IMR-90 (cell line): ENCODE measurements at regions not wholly inside any gene's neighbourhood (a gene's known extent, or its start where the extent isn't known, plus 50 kb on each side); places are given as distances from the start of the nearest gene placed in this dataset.

Experiments
- ATAC-seq: fragments of 200-7000 bp; cut with Tn5 transposase; 2 replicates; pipeline ENCODE4 v1.9.1; 2020; ENCODE audit warnings: low read depth, mild to moderate bottlenecking, moderate library complexity
- BruUV-seq: library from RNA; stranded (reverse); fragments of 400-500 nt; replicated peaks from 2 replicates; lab custom pipeline; 2021; lab: Mats Ljungman, UMichigan
- CTCF ChIA-PET: fragments of 300-600 bp; formaldehyde crosslinking; extraction: SDS; loops from one replicate; lab custom pipeline; 2021; ENCODE audit warnings: antibody characterized with exemption; lab: Yijun Ruan, JAX
- POLR2A ChIA-PET: fragments of 300-600 bp; sonication (Branson Sonifier 250); formaldehyde crosslinking; loops from one replicate; lab custom pipeline; 2022; ENCODE audit warnings: antibody characterized with exemption; ENCODE audit not compliant: unreplicated experiment; lab: Charles Lee
- DNase-seq: peaks from one replicate; pipeline ENCODE4 v3.0.0; 2013
- H2AFZ ChIP-seq: replicated peaks from 2 replicates; pipeline ENCODE3; 2013; ENCODE audit warnings: low read length, mild to moderate bottlenecking; ENCODE audit not compliant: poor library complexity
- H2AK5ac ChIP-seq: 2 replicates; pipeline ENCODE4 v1.6.1; 2013; ENCODE audit warnings: low read depth, low read length, inconsistent platforms
- H2AK9ac ChIP-seq: replicated peaks from 2 replicates; pipeline ENCODE3; 2013; ENCODE audit warnings: mild to moderate bottlenecking, low read depth, low read length, moderate library complexity; ENCODE audit not compliant: poor library complexity
- H2BK120ac ChIP-seq: 2 replicates; pipeline ENCODE4 v1.6.1; 2013; ENCODE audit warnings: low read depth, low read length, inconsistent platforms
- H2BK15ac ChIP-seq: 3 replicates; pipeline ENCODE4 v1.6.1; 2013; ENCODE audit warnings: low read depth, low read length, inconsistent platforms
- H2BK20ac ChIP-seq: 2 replicates; pipeline ENCODE4 v1.6.1; 2013; ENCODE audit warnings: low read depth, mild to moderate bottlenecking, inconsistent platforms, low read length, moderate library complexity
- H2BK5ac ChIP-seq: 2 replicates; pipeline ENCODE4 v1.6.1; 2013; ENCODE audit warnings: mild to moderate bottlenecking, low read depth, low read length, inconsistent platforms; ENCODE audit not compliant: poor library complexity, severe bottlenecking
- H3K14ac ChIP-seq: replicated peaks from 2 replicates; pipeline ENCODE4 v1.6.1; 2013; ENCODE audit warnings: low read depth, low read length, inconsistent platforms
- H3K18ac ChIP-seq: 2 replicates; pipeline ENCODE4 v1.6.1; 2013; ENCODE audit warnings: low read depth, low read length, control low read depth
- H3K23ac ChIP-seq: 2 replicates; pipeline ENCODE4 v1.6.1; 2013; ENCODE audit warnings: low read depth, low read length, inconsistent platforms
- H3K27ac ChIP-seq: 2 replicates; pipeline ENCODE4 v1.5.1; 2013; ENCODE audit warnings: mild to moderate bottlenecking, control low read depth, low read length; ENCODE audit not compliant: insufficient read depth
- H3K27me3 ChIP-seq: 2 replicates; pipeline ENCODE4 v1.6.1; 2013; ENCODE audit warnings: low read length; ENCODE audit not compliant: control insufficient read depth, insufficient read depth
- H3K36me3 ChIP-seq: 2 replicates; pipeline ENCODE4 v1.6.1; 2013; ENCODE audit warnings: low read length, mixed read lengths; ENCODE audit not compliant: control insufficient read depth, insufficient read depth
- H3K4ac ChIP-seq: 2 replicates; pipeline ENCODE4 v1.6.1; 2013; ENCODE audit warnings: low read depth, low read length, inconsistent platforms
- H3K4me1 ChIP-seq: 2 replicates; pipeline ENCODE4 v1.6.1; 2013; ENCODE audit warnings: low read length, mixed read lengths; ENCODE audit not compliant: control insufficient read depth, insufficient read depth
- H3K4me2 ChIP-seq: 2 replicates; pipeline ENCODE4 v1.6.1; 2013; ENCODE audit warnings: low read depth, mild to moderate bottlenecking, control low read depth, low read length, moderate library complexity
- H3K4me3 ChIP-seq: 2 replicates; pipeline ENCODE4 v1.5.1; 2013; ENCODE audit warnings: low read depth, mild to moderate bottlenecking, control low read depth, low read length, moderate library complexity; ENCODE audit not compliant: insufficient read depth
- H3K56ac ChIP-seq: 2 replicates; pipeline ENCODE4 v1.6.1; 2013; ENCODE audit warnings: low read length, inconsistent platforms; ENCODE audit not compliant: insufficient read depth; ENCODE audit errors: extremely low read depth
- H3K79me1 ChIP-seq, 2 experiments: 2 replicates each; pipeline ENCODE4 v1.6.1; 2013; ENCODE audit warnings: low read length in 2 of 2, inconsistent platforms in 1 of 2, low read depth in 1 of 2
- H3K9ac ChIP-seq: 2 replicates; pipeline ENCODE4 v1.6.1; 2013; ENCODE audit warnings: low read depth, low read length, control low read depth
- H3K9me1 ChIP-seq: 2 replicates; pipeline ENCODE4 v1.6.1; 2013; ENCODE audit warnings: low read length, inconsistent platforms; ENCODE audit not compliant: insufficient read depth
- H3K9me3 ChIP-seq: 2 replicates; pipeline ENCODE4 v1.6.1; 2013; ENCODE audit warnings: low read length; ENCODE audit not compliant: control insufficient read depth, insufficient read depth
- H4K20me1 ChIP-seq: 2 replicates; pipeline ENCODE4 v1.6.1; 2013; ENCODE audit warnings: low read length, inconsistent platforms; ENCODE audit not compliant: insufficient read depth
- H4K5ac ChIP-seq: 2 replicates; pipeline ENCODE4 v1.6.1; 2013; ENCODE audit warnings: mild to moderate bottlenecking, low read depth, low read length, control low read depth
- H4K8ac ChIP-seq, 2 experiments: 2 replicates each; pipeline ENCODE4 v1.6.1; 2013; ENCODE audit warnings: low read depth in 2 of 2, low read length in 2 of 2, control low read depth in 1 of 2, inconsistent platforms in 1 of 2
- H4K91ac ChIP-seq: 2 replicates; pipeline ENCODE4 v1.6.1; 2013; ENCODE audit warnings: low read depth, low read length, inconsistent platforms; ENCODE audit not compliant: insufficient read depth
- BHLHE40 ChIP-seq: fragments of 150-350 bp; IDR thresholded peaks from 2 replicates; pipeline ENCODE4 v1.6.1; 2016; ENCODE audit warnings: mild to moderate bottlenecking, low read depth, low read length
- CEBPB ChIP-seq: IDR thresholded peaks from 2 replicates; pipeline ENCODE4 v1.6.1; 2012; ENCODE audit warnings: low read depth, low read length, improper control_type of control experiment
- CHD1 ChIP-seq: IDR thresholded peaks from 2 replicates; pipeline ENCODE4 v1.6.1; 2012; ENCODE audit warnings: low read depth, low read length, improper control_type of control experiment
- CTCF ChIP-seq: conservative IDR thresholded peaks from 2 replicates; pipeline ENCODE4 v1.5.1; 2012; ENCODE audit warnings: mild to moderate bottlenecking, low read depth, low read length, improper control_type of control experiment
- NFE2L2 ChIP-seq: fragments of 150-350 bp; IDR thresholded peaks from 2 replicates; pipeline ENCODE4 v1.6.1; 2016; ENCODE audit warnings: low read depth, mild to moderate bottlenecking, low read length
- RAD21 ChIP-seq: IDR thresholded peaks from 2 replicates; pipeline ENCODE4 v1.6.1; 2012; ENCODE audit warnings: low read length, improper control_type of control experiment
- WGBS, 2 experiments: methylation state at CpG; one replicate each; pipeline versions ENCODE4 v1.1.5 to v1.1.7; 2013; ENCODE audit warnings: missing lambda C conversion rate in 2 of 2; ENCODE audit not compliant: insufficient read length in 1 of 2; ENCODE audit errors: extremely low coverage in 2 of 2; 5-methylcytosine and 5-hydroxymethylcytosine counted together
- dilution Hi-C: fragments of 300-500 bp; cut with HindIII; formaldehyde crosslinking; loops from one replicate; pipeline ENCODE4 v1.14.3; 2018; ENCODE audit warnings: low sequenced_read_pairs; ENCODE audit not compliant: unreplicated experiment
- in situ Hi-C: fragments of 300-500 bp; cut with MboI; formaldehyde crosslinking; loops from 3 replicates; pipeline ENCODE4 v1.14.3; 2019; ENCODE audit warnings: low sequenced_read_pairs, inconsistent platforms, mixed read lengths
- intact Hi-C: fragments of 100-400 bp; cut with micrococcal nuclease; formaldehyde crosslinking; loops from 2 replicates; pipeline ENCODE4 v1.10.0; 2022

GRCh38 chr2:199524689-199525574 is 67.2 kb upstream of the SATB2 start (continued):
- no peak for TF ChIP-seq CEBPB

GRCh38 chr2:199509403-199509802 is 51.7 kb upstream of the SATB2 start:
- Histone ChIP-seq H3K27me3 (no peaks in the 10 kb centered on the region), H2AFZ (no peak overlapping the region), H2AK9ac (no peak overlapping the region), H3K9ac (no peak overlapping the region), H4K8ac (no peak overlapping the region), H3K9me1 (no peaks in the 10 kb centered on the region), H3K79me1 (no peaks in the 10 kb centered on the region), H4K5ac (no peak overlapping the region), H3K23ac (no peak overlapping the region), H2BK15ac (no peak overlapping the region), H2BK120ac (no peak overlapping the region), H3K14ac (no peak overlapping the region), H3K4me2 (no peak overlapping the region), H3K4me3 (no peak overlapping the region), H3K27ac (no peak overlapping the region), H3K9me3 (no peaks in the 10 kb centered on the region), H3K4ac (no peak overlapping the region), H4K91ac (no peak overlapping the region), H2AK5ac (no peak overlapping the region), H2BK5ac (no peak overlapping the region), H3K36me3 (no peaks in the 10 kb centered on the region), H3K56ac (no peak overlapping the region), H4K20me1 (no peaks in the 10 kb centered on the region), H2BK20ac (no peak overlapping the region), H3K18ac (no peak overlapping the region), H3K4me1 (no peaks in the 10 kb centered on the region)
- ChIA-PET CTCF (no interaction called here), POLR2A (no interaction called here)
- BruUV-seq, result no TSS peak
- dilution Hi-C loops (no loop called here), in situ Hi-C loops (no loop called here), intact Hi-C loops (loop anchor here (10.0 kb wide), 1 partner anchor 225 kb away; no protein-coding TSS in a partner anchor)
- TF ChIP-seq NFE2L2 (no peak), CTCF (no peak), CHD1 (no peak), CEBPB (no peak), BHLHE40 (no peak), RAD21 (no peak)
- ATAC-seq (no peak), DNase-seq (no peak)
- WGBS, 2 experiments, result no CpG with 5 or more reads among the region's 1 CpG
